A673 (cell line): ENCODE measurements at regions not wholly inside any gene's neighbourhood (a gene's known extent, or its start where the extent isn't known, plus 50 kb on each side); places are given as distances from the start of the nearest gene placed in this dataset.

Experiments used
- BruUV-seq: library from RNA; stranded (reverse); fragments of 400-500 nt; replicated peaks from 2 replicates; lab custom pipeline; 2021; lab: Mats Ljungman, UMichigan
- CTCF ChIA-PET: fragments of 300-600 bp; sonication (Branson Sonifier 250); formaldehyde crosslinking; loops from one replicate; lab custom pipeline; 2022; ENCODE audit warnings: antibody characterized with exemption; lab: Charles Lee
- POLR2A ChIA-PET: fragments of 300-600 bp; sonication (Branson Sonifier 250); formaldehyde crosslinking; loops from one replicate; lab custom pipeline; 2022; ENCODE audit warnings: antibody characterized with exemption; ENCODE audit not compliant: low non-redundant PET; lab: Charles Lee
- DNase-seq: peaks from one replicate; pipeline ENCODE4 v3.0.0-alpha.2; 2015; ENCODE audit warnings: low spot score
- H3K27ac ChIP-seq: fragments of 200-600 bp; sonication (generic); 2 replicates; pipeline ENCODE4 v1.5.1; 2016; ENCODE audit warnings: mixed run types, low read depth, mild to moderate bottlenecking, mixed read lengths, antibody characterized with exemption, low read length; ENCODE audit not compliant: poor library complexity, severe bottlenecking
- H3K27me3 ChIP-seq: fragments of 200-600 bp; sonication (generic); replicated peaks from 2 replicates; pipeline ENCODE4 v1.6.1; 2017; ENCODE audit warnings: mixed run types, low read depth, mild to moderate bottlenecking, mixed read lengths, antibody characterized with exemption, low read length; ENCODE audit not compliant: insufficient read depth, poor library complexity
- H3K36me3 ChIP-seq: fragments of 200-600 bp; sonication (generic); 2 replicates; pipeline ENCODE4 v1.6.1; 2016; ENCODE audit warnings: mixed run types, mild to moderate bottlenecking, mixed read lengths, antibody characterized with exemption, low read length; ENCODE audit not compliant: insufficient read depth, poor library complexity, severe bottlenecking
- H3K4me1 ChIP-seq: fragments of 200-600 bp; sonication (generic); 2 replicates; pipeline ENCODE4 v1.6.1; 2017; ENCODE audit warnings: mixed run types, mild to moderate bottlenecking, mixed read lengths, antibody characterized with exemption, low read length; ENCODE audit not compliant: insufficient read depth, poor library complexity, severe bottlenecking
- H3K4me3 ChIP-seq: fragments of 200-600 bp; sonication (generic); 2 replicates; pipeline ENCODE4 v1.5.1; 2016; ENCODE audit warnings: low read depth, mixed run types, mild to moderate bottlenecking, mixed read lengths, low read length; ENCODE audit not compliant: poor library complexity, severe bottlenecking
- H3K9me3 ChIP-seq: fragments of 200-600 bp; sonication (generic); 2 replicates; pipeline ENCODE4 v1.6.1; 2016; ENCODE audit warnings: mixed run types, low read depth, mild to moderate bottlenecking, mixed read lengths, antibody characterized with exemption, low read length; ENCODE audit not compliant: poor library complexity, severe bottlenecking
- CTCF ChIP-seq: fragments of 300-800, 200-600 bp; sonication (generic); conservative IDR thresholded peaks from 2 replicates; pipeline ENCODE4 v1.5.1; 2017; ENCODE audit warnings: low read depth, mild to moderate bottlenecking, antibody characterized with exemption, low read length, moderate library complexity, mixed read lengths
- EZH2 ChIP-seq: fragments of 200-600 bp; sonication (generic); IDR thresholded peaks from 2 replicates; pipeline ENCODE4 v1.6.1; 2017; ENCODE audit warnings: borderline replicate concordance, low read depth, mild to moderate bottlenecking, mixed read lengths, antibody characterized with exemption, low read length; ENCODE audit not compliant: poor library complexity, severe bottlenecking
- intact Hi-C: fragments of 100-400 bp; cut with micrococcal nuclease; formaldehyde crosslinking; loops from one replicate; pipeline ENCODE4 v1.10.0; 2022; ENCODE audit not compliant: unreplicated experiment

GRCh38 chr2:58974881-58975280 is 733.8 kb upstream of the FANCL start:
- H3K36me3 ChIP-seq, result no peaks in the 10 kb centered on the region
- DNase-seq, result no peak
- H3K4me1 ChIP-seq, result no peaks in the 10 kb centered on the region
- no TSS peak for BruUV-seq
- ChIA-PET POLR2A (no interaction called here), CTCF (no interaction called here)
- no peak overlapping the region for H3K4me3 ChIP-seq
- no peak overlapping the region for H3K27ac ChIP-seq
- intact Hi-C loops, result no loop called here
- no peak for TF ChIP-seq EZH2
- TF ChIP-seq CTCF, result no peak
- H3K27me3 ChIP-seq, result no peaks in the 10 kb centered on the region
- H3K9me3 ChIP-seq, result no peaks in the 10 kb centered on the region

GRCh38 chr2:58974426-58974825 is 733.3 kb upstream of the FANCL start:
- TF ChIP-seq CTCF (no peak), EZH2 (no peak)
- ChIA-PET CTCF (no interaction called here), POLR2A (no interaction called here)
- BruUV-seq, result no TSS peak
- no peak for DNase-seq
- Histone ChIP-seq H3K4me1 (no peaks in the 10 kb centered on the region), H3K27ac (no peak overlapping the region), H3K9me3 (no peaks in the 10 kb centered on the region), H3K27me3 (no peaks in the 10 kb centered on the region), H3K4me3 (no peak overlapping the region), H3K36me3 (no peaks in the 10 kb centered on the region)
- intact Hi-C loops, result no loop called here

- no peaks in the 10 kb centered on the region for H3K36me3 ChIP-seq
- intact Hi-C loops, result no loop called here
- no TSS peak for BruUV-seq
- no peaks in the 10 kb centered on the region for H3K4me1 ChIP-seq
- CTCF ChIA-PET, result no interaction called here
- no peak overlapping the region for H3K27ac ChIP-seq
- H3K4me3 ChIP-seq, result no peak overlapping the region
- POLR2A ChIA-PET, result no interaction called here
- H3K27me3 ChIP-seq, result no peaks in the 10 kb centered on the region
- DNase-seq, result no peak
- TF ChIP-seq CTCF (no peak), EZH2 (no peak)
- H3K9me3 ChIP-seq, result no peaks in the 10 kb centered on the region
These were observed 732.7 kb upstream of the FANCL start for GRCh38 chr2:58973811-58974281.
